WTC11 (cell line): ENCODE measurements at regions not wholly inside any gene's neighbourhood (a gene's known extent, or its start where the extent isn't known, plus 50 kb on each side); places are given as distances from the start of the nearest gene placed in this dataset.

Experiments
- ATAC-seq: fragments of 200-7000 bp; cut with Tn5 transposase; 2 replicates; pipeline ENCODE4 v1.10.0; 2021; ENCODE audit warnings: mild to moderate bottlenecking, moderate library complexity
- CTCF ChIA-PET: fragments of 300-600 bp; sonication (Branson Sonifier 250); formaldehyde crosslinking; loops from one replicate; lab custom pipeline; 2021; ENCODE audit warnings: antibody characterized with exemption; lab: Charles Lee
- POLR2A ChIA-PET: fragments of 350-600 bp; sonication (Branson Sonifier 250); formaldehyde crosslinking; loops from one replicate; lab custom pipeline; 2021; ENCODE audit warnings: antibody characterized with exemption; lab: Charles Lee
- DNase-seq: peaks from one replicate; pipeline ENCODE4 v3.0.0; 2021; ENCODE audit warnings: low spot score
- H3K27ac Mint-ChIP-seq: 2 replicates; pipeline ENCODE4 v1.8.0; 2021; ENCODE audit warnings: mixed read lengths
- H3K27me3 Mint-ChIP-seq: 2 replicates; pipeline ENCODE4 v1.8.0; 2021; ENCODE audit warnings: low read depth, mild to moderate bottlenecking, moderate library complexity, mixed read lengths
- H3K36me3 Mint-ChIP-seq: 2 replicates; pipeline ENCODE4 v1.8.0; 2021; ENCODE audit warnings: mixed read lengths
- H3K4me1 Mint-ChIP-seq: 2 replicates; pipeline ENCODE4 v1.8.0; 2022; ENCODE audit warnings: mixed read lengths
- H3K4me3 Mint-ChIP-seq: 2 replicates; pipeline ENCODE4 v1.8.0; 2021; ENCODE audit warnings: mild to moderate bottlenecking, moderate library complexity, mixed read lengths
- H3K9me3 Mint-ChIP-seq: 2 replicates; pipeline ENCODE4 v1.8.0; 2021; ENCODE audit warnings: mixed read lengths
- ATF3 ChIP-seq: sonication (generic); formaldehyde crosslinking; conservative IDR thresholded peaks from 2 replicates; pipeline ENCODE4 v1.8.1; 2022; ENCODE audit warnings: mild to moderate bottlenecking, missing genetic modification reagents
- CTCF ChIP-seq: fragments of 200-600 bp; IDR thresholded peaks from 2 replicates; pipeline ENCODE4 v1.8.0; 2022; ENCODE audit warnings: antibody characterized with exemption
- E2F1 ChIP-seq: sonication (generic); formaldehyde crosslinking; IDR thresholded peaks from 2 replicates; pipeline ENCODE4 v1.8.0; 2022; ENCODE audit warnings: mild to moderate bottlenecking, missing genetic modification reagents
- ESRRA ChIP-seq: sonication (generic); formaldehyde crosslinking; IDR thresholded peaks from 2 replicates; pipeline ENCODE4 v1.8.1; 2022; ENCODE audit warnings: mild to moderate bottlenecking, missing genetic modification reagents, borderline replicate concordance
- FOXP1 ChIP-seq: sonication (generic); formaldehyde crosslinking; IDR thresholded peaks from 2 replicates; pipeline ENCODE4 v1.8.0; 2022; ENCODE audit warnings: missing genetic modification reagents, mild to moderate bottlenecking, moderate library complexity, borderline replicate concordance
- HMGA2 ChIP-seq: fragments of 250-450 bp; sonication (Bioruptor Pico); IDR thresholded peaks from 2 replicates; pipeline ENCODE4 v1.4.0; 2021; ENCODE audit warnings: mild to moderate bottlenecking, moderate library complexity
- IRF1 ChIP-seq: sonication (generic); formaldehyde crosslinking; IDR thresholded peaks from 2 replicates; pipeline ENCODE4 v1.8.0; 2023; ENCODE audit warnings: missing genetic modification reagents
- JUN ChIP-seq: sonication (generic); formaldehyde crosslinking; IDR thresholded peaks from 2 replicates; pipeline ENCODE4 v1.8.0; 2023; ENCODE audit warnings: mild to moderate bottlenecking, missing genetic modification reagents
- MLX ChIP-seq: sonication (generic); formaldehyde crosslinking; IDR thresholded peaks from 2 replicates; pipeline ENCODE4 v1.8.1; 2023; ENCODE audit warnings: mild to moderate bottlenecking, missing genetic modification reagents, moderate library complexity
- MXD4 ChIP-seq: fragments of 250-450 bp; sonication (Bioruptor Pico); IDR thresholded peaks from 2 replicates; pipeline ENCODE4 v1.8.0; 2021; ENCODE audit warnings: mild to moderate bottlenecking, moderate library complexity, borderline replicate concordance
- NFE2L1 ChIP-seq: sonication (generic); formaldehyde crosslinking; IDR thresholded peaks from 2 replicates; pipeline ENCODE4 v1.8.1; 2023; ENCODE audit warnings: missing genetic modification reagents
- PRDM15 ChIP-seq: sonication (generic); formaldehyde crosslinking; IDR thresholded peaks from 2 replicates; pipeline ENCODE4 v1.8.0; 2022; ENCODE audit warnings: missing genetic modification reagents
- SOX15 ChIP-seq: fragments of 250-450 bp; sonication (Bioruptor Pico); IDR thresholded peaks from 2 replicates; pipeline ENCODE4 v1.9.0; 2021; ENCODE audit warnings: mild to moderate bottlenecking
- STAT6 ChIP-seq: sonication (generic); formaldehyde crosslinking; conservative IDR thresholded peaks from 2 replicates; pipeline ENCODE4 v1.8.1; 2023; ENCODE audit warnings: mild to moderate bottlenecking, low read depth, missing genetic modification reagents, moderate library complexity
- TP53 ChIP-seq: sonication (generic); formaldehyde crosslinking; IDR thresholded peaks from 2 replicates; pipeline ENCODE4 v1.8.1; 2023; ENCODE audit warnings: mild to moderate bottlenecking, missing genetic modification reagents
- ZBTB43 ChIP-seq: sonication (generic); formaldehyde crosslinking; IDR thresholded peaks from 2 replicates; pipeline ENCODE4 v1.8.1; 2023; ENCODE audit warnings: mild to moderate bottlenecking, missing genetic modification reagents
- ZNF416 ChIP-seq: fragments of 250-450 bp; sonication (Bioruptor Pico); IDR thresholded peaks from 2 replicates; pipeline ENCODE4 v1.9.0; 2021; ENCODE audit warnings: mild to moderate bottlenecking, inconsistent platforms

- Mint-ChIP-seq H3K36me3 (peaks cover 63% of the 10 kb centered on the region), H3K9me3 (no peaks in the 10 kb centered on the region), H3K4me3 (no peak overlapping the region), H3K4me1 (peaks cover 5% of the 10 kb centered on the region; the same call in 1 of the 2 replicates), H3K27ac (peak overlapping the region; percentile 26; the same call in 1 of the 2 replicates), H3K27me3 (no peaks in the 10 kb centered on the region)
- CTCF ChIA-PET = no interaction called here
- no peak for ATAC-seq
- DNase-seq = no peak
- POLR2A ChIA-PET = no interaction called here
- no peak for TF ChIP-seq IRF1 (CRISPR knock-in tag)
- no peak for TF ChIP-seq ZBTB43 (CRISPR knock-in tag)
- TF ChIP-seq MLX (CRISPR knock-in tag) = no peak
Measured at GRCh38 chr19:53707278-53707677, 75.5 kb downstream of the DPRX start.

GRCh38 chr19:53730391-53730790, 93.7 kb downstream of the NLRP12 start:
- H3K9me3 Mint-ChIP-seq = no peaks in the 10 kb centered on the region
- TF ChIP-seq ZBTB43 (CRISPR knock-in tag) = no peak
- TF ChIP-seq MXD4 (CRISPR knock-in tag) = no peak
- no peak for TF ChIP-seq CTCF
- TF ChIP-seq SOX15 (CRISPR knock-in tag) = no peak
- TF ChIP-seq ESRRA (CRISPR knock-in tag) = no peak
- TF ChIP-seq PRDM15 (CRISPR knock-in tag) = no peak
- TF ChIP-seq HMGA2 = no peak
- no peak for TF ChIP-seq JUN (CRISPR knock-in tag)
- TF ChIP-seq TP53 (CRISPR knock-in tag) = no peak
- TF ChIP-seq ATF3 (CRISPR knock-in tag) = no peak
- TF ChIP-seq NFE2L1 (CRISPR knock-in tag) = no peak
- TF ChIP-seq ZNF416 (CRISPR knock-in tag) = no peak
- no peak for TF ChIP-seq E2F1 (CRISPR knock-in tag)
- TF ChIP-seq FOXP1 (CRISPR knock-in tag) = no peak
- TF ChIP-seq STAT6 (CRISPR knock-in tag) = no peak
- no peak overlapping the region for H3K4me3 Mint-ChIP-seq
- H3K27ac Mint-ChIP-seq = peak overlapping the region; percentile 50; the same call in 1 of the 2 replicates
- peaks cover 4% of the 10 kb centered on the region for H3K36me3 Mint-ChIP-seq
- DNase-seq = no peak
- no peak for ATAC-seq
- ChIA-PET CTCF (no interaction called here), POLR2A (no interaction called here)
- 0 out of 2 replicates have a peak, but pooled peaks cover 6% of the 10 kb centered on the region for H3K4me1 Mint-ChIP-seq
- no peaks in the 10 kb centered on the region for H3K27me3 Mint-ChIP-seq
